HEK293T (cell line): ENCODE measurements at regions not wholly inside any gene's neighbourhood (a gene's known extent, or its start where the extent isn't known, plus 50 kb on each side); places are given as distances from the start of the nearest gene placed in this dataset.

Experiments
- CTCF ChIA-PET: fragments of 350-600 bp; formaldehyde crosslinking; extraction: SDS; loops from one replicate; lab custom pipeline; 2021; ENCODE audit warnings: antibody characterized with exemption, inconsistent platforms; lab: Yijun Ruan, JAX
- POLR2A ChIA-PET: fragments of 350-600 bp; formaldehyde crosslinking; extraction: SDS; loops from one replicate; lab custom pipeline; 2020; ENCODE audit warnings: antibody characterized with exemption, inconsistent platforms; lab: Yijun Ruan, JAX
- DNase-seq: peaks from one replicate; pipeline ENCODE4 v3.0.0; 2012; ENCODE audit warnings: mixed read lengths; ENCODE audit errors: extremely low spot score
- ARNT ChIP-seq: fragments of 450-650 bp; IDR thresholded peaks from 2 replicates; pipeline ENCODE4 v1.6.1; 2017; ENCODE audit warnings: mild to moderate bottlenecking
- BHLHE40 ChIP-seq: fragments of 450-650 bp; IDR thresholded peaks from 2 replicates; pipeline ENCODE4 v1.6.1; 2016; ENCODE audit warnings: mild to moderate bottlenecking, moderate library complexity, borderline replicate concordance
- CTBP1 ChIP-seq: fragments of 450-650 bp; IDR thresholded peaks from 2 replicates; pipeline ENCODE4 v1.6.1; 2016; ENCODE audit warnings: borderline replicate concordance
- ELF4 ChIP-seq: fragments of 450-650 bp; IDR thresholded peaks from 2 replicates; pipeline ENCODE4 v1.6.1; 2017; ENCODE audit warnings: antibody characterized with exemption
- FOXA1 ChIP-seq: fragments of 450-650 bp; IDR thresholded peaks from 2 replicates; pipeline ENCODE4 v1.6.1; 2016; ENCODE audit warnings: mild to moderate bottlenecking
- FOXK2 ChIP-seq: fragments of 450-650 bp; IDR thresholded peaks from 2 replicates; pipeline ENCODE4 v1.6.1; 2016; ENCODE audit warnings: mild to moderate bottlenecking
- FOXM1 ChIP-seq: fragments of 450-650 bp; IDR thresholded peaks from 2 replicates; pipeline ENCODE4 v1.6.1; 2017; ENCODE audit warnings: mild to moderate bottlenecking, borderline replicate concordance
- HDGF ChIP-seq: fragments of 450-650 bp; IDR thresholded peaks from 2 replicates; pipeline ENCODE4 v1.6.1; 2017; ENCODE audit warnings: antibody characterized with exemption, borderline replicate concordance
- L3MBTL2 ChIP-seq: fragments of 450-650 bp; conservative IDR thresholded peaks from 2 replicates; pipeline ENCODE4 v1.6.1; 2016; ENCODE audit warnings: mild to moderate bottlenecking
- LEF1 ChIP-seq: fragments of 450-650 bp; IDR thresholded peaks from 2 replicates; pipeline ENCODE4 v1.6.1; 2017; ENCODE audit warnings: mild to moderate bottlenecking, borderline replicate concordance
- NFRKB ChIP-seq: fragments of 450-650 bp; IDR thresholded peaks from 2 replicates; pipeline ENCODE4 v1.6.1; 2016; ENCODE audit warnings: mild to moderate bottlenecking, moderate library complexity
- SP1 ChIP-seq: fragments of 450-650 bp; IDR thresholded peaks from 2 replicates; pipeline ENCODE4 v1.6.1; 2017
- SUZ12 ChIP-seq: fragments of 450-650 bp; IDR thresholded peaks from 2 replicates; pipeline ENCODE4 v1.6.1; 2016; ENCODE audit warnings: mild to moderate bottlenecking
- TARDBP ChIP-seq: fragments of 450-650 bp; IDR thresholded peaks from 2 replicates; pipeline ENCODE4 v1.6.1; 2016
- ZNF384 ChIP-seq: fragments of 450-650 bp; IDR thresholded peaks from 2 replicates; pipeline ENCODE4 v1.6.1; 2016
- TF ChIP-seq, protein P1 (sequence below): fragments of 450-650 bp; IDR thresholded peaks from 2 replicates; pipeline ENCODE4 v1.6.1; 2016

DNA sequence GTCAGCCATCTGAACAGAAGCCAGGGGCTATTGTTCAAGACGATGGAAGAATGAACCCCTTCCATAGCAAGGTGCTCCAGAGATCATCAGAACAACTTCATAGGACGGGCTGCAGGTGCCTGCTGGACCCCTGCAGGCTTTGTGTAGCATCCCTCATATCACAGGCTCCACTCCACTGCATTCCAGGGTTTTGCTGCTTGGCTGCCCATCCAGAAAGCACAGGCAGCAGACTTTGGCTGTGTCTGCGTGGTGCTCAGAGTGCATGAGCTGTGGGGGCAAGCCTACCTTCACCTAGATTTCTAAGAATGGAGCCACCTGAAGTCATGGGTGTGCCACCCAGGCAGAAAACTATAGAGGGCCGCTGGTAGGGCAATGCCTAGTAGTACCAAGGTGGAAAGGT is 93.9 kb upstream of the NLRP1 start:
- POLR2A ChIA-PET: no interaction called here
- DNase-seq: no peak
- CTCF ChIA-PET: no interaction called here
- TF ChIP-seq LEF1: no peak
- no peak for TF ChIP-seq CTBP1
- TF ChIP-seq, protein P1, sequence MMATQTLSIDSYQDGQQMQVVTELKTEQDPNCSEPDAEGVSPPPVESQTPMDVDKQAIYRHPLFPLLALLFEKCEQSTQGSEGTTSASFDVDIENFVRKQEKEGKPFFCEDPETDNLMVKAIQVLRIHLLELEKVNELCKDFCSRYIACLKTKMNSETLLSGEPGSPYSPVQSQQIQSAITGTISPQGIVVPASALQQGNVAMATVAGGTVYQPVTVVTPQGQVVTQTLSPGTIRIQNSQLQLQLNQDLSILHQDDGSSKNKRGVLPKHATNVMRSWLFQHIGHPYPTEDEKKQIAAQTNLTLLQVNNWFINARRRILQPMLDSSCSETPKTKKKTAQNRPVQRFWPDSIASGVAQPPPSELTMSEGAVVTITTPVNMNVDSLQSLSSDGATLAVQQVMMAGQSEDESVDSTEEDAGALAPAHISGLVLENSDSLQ: no peak
- TF ChIP-seq L3MBTL2: no peak
- TF ChIP-seq SUZ12: no peak
- TF ChIP-seq FOXK2: no peak
- no peak for TF ChIP-seq ZNF384
- no peak for TF ChIP-seq ELF4
- TF ChIP-seq NFRKB: no peak
- TF ChIP-seq HDGF: no peak
- TF ChIP-seq FOXA1: no peak

DNA sequence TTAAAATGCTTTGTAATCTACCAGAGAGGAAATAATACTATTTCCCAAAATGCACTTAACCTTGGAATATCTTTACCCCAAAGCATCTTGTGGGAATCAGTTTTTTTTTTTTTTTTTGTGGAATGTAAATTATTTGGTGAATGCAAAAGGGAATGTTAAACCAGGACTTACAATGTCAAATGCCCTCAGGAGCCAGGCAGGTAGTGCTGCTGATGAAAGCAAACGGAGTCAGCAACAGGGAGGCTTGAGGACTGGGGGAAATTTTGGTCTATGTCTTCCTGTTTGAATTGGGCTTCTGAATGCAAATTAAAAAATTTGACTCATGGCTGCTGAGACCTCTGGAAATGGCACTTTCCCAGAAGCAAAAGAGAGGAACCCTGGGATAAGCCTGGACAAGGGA is 96.5 kb upstream of the NLRP1 start:
- POLR2A ChIA-PET: no interaction called here
- DNase-seq: no peak
- CTCF ChIA-PET: no interaction called here
- TF ChIP-seq SUZ12: no peak
- TF ChIP-seq ELF4: no peak
- TF ChIP-seq L3MBTL2: no peak
- no peak for TF ChIP-seq CTBP1
- TF ChIP-seq NFRKB: no peak
- TF ChIP-seq ARNT: no peak
- TF ChIP-seq, protein P1: no peak
- TF ChIP-seq FOXM1: no peak
- no peak for TF ChIP-seq LEF1
- TF ChIP-seq ZNF384: no peak
- no peak for TF ChIP-seq FOXA1
- TF ChIP-seq TARDBP: no peak
- TF ChIP-seq SP1: no peak
- TF ChIP-seq FOXK2: no peak
- no peak for TF ChIP-seq BHLHE40
- no peak for TF ChIP-seq HDGF

DNA sequence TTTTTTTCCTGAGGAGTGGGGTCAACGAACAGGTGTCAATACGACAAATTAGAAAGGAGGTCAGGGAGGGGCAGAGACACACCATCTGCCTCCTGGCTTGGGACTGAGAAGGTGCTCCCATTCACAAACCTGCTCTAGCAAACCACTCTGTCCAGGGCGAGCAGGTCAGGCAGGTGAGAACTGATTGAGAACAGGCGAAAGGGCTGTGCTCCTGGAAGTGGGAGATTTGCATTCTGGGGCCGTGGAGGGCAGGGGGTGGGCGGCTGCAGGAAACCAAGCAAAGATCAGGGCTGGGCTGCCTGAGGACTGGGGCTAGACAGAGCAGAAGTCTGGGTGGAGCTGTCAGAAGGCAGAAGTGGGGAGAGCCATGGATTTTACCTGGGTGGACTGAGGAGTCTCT is 98.9 kb upstream of the NLRP1 start:
- ChIA-PET CTCF (no interaction called here), POLR2A (no interaction called here)
- TF ChIP-seq CTBP1 (no peak), BHLHE40 (no peak), HDGF (no peak), FOXA1 (no peak), SUZ12 (no peak), ARNT (no peak), LEF1 (no peak), ELF4 (no peak), ZNF384 (no peak), L3MBTL2 (no peak), FOXK2 (no peak), FOXM1 (no peak), TARDBP (no peak), NFRKB (no peak), SP1 (no peak)
- TF ChIP-seq, protein P1: no peak
- no peak for DNase-seq

DNA sequence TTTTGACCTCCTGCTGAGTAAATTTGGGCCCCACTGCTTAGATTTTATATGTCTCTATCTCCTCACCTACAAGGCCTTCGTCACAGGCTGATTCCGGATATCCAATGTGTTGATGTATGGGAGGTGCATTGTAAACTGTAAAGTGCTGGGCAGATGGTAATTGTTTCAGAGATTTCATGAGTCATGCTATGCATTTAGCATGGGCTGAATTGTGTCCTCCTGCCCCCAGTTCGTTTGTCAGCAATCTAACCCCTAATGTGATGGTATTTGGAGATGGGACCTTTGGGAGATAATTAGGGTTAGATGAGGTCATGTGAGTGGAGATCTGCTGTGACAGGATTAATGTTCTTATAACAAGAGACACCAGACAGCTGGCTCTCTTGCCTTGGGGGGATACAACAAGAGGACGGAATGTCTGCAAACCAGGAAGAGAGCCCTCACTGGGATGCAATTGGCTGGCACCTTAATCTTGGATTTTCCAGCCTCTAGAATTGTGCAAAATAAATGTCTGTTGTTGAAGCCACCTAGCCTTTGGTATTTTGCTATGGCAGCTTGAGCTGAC is 101.8 kb upstream of the NLRP1 start:
- DNase-seq: no peak
- POLR2A ChIA-PET: no interaction called here
- CTCF ChIA-PET: no interaction called here
- no peak for TF ChIP-seq CTBP1
- no peak for TF ChIP-seq ARNT
- no peak for TF ChIP-seq FOXK2

DNA sequence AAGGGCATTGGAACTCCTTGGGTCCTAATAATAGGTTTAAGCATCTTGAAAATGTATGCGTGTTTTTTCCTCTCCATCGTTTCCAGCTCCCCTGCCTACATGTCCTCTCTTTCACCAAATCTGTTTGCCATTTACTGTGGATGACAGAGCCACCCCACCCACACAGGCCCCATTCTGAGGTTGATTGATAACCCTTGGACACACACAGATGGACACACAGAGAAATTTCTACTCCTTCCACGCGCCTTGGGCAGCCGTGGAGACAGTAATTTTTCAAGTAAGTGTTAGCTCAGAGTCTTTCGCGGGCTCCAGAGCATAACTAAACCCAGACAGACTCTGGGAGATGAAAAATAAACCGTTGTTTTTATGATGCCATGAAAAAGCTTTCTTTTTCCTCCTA is 103.3 kb upstream of the NLRP1 start:
- POLR2A ChIA-PET: no interaction called here
- TF ChIP-seq SP1 (no peak), NFRKB (no peak), ELF4 (no peak), FOXM1 (no peak), ARNT (no peak), FOXK2 (no peak), HDGF (no peak)
- no peak for DNase-seq
- CTCF ChIA-PET: interaction anchor here (0.6 kb wide), 1 partner anchor 96 kb away, joined by 3 read pairs; no protein-coding TSS in a partner anchor

DNA sequence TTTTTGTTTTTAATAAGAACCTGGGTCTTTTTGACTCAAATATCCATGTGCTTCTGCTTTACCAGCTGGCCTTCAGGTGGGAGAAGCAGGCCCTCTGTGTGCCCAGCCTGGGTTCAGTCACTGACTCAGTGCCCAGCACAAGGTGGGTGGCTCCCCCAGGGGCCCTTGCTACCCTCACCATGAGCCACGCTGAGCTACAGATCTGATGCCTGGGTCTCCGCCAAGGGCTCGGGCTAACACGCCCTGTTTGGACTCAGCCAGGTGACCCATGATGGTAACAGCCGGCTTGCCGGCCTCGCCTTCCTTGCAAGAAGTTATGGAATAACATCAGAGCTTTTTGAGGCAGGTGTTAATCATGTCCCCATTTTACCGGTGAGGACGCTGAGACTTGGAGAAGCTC is 109.5 kb upstream of the NLRP1 start:
- DNase-seq: no peak
- no peak for TF ChIP-seq HDGF
- TF ChIP-seq ELF4: no peak
- no peak for TF ChIP-seq ARNT
- no peak for TF ChIP-seq BHLHE40
- TF ChIP-seq CTBP1: no peak
- no peak for TF ChIP-seq L3MBTL2
- TF ChIP-seq NFRKB: no peak
- no peak for TF ChIP-seq FOXA1
- no peak for TF ChIP-seq FOXK2
- TF ChIP-seq LEF1: no peak
- TF ChIP-seq FOXM1: no peak
- TF ChIP-seq ZNF384: no peak
- TF ChIP-seq, protein P1: no peak
- TF ChIP-seq SP1: no peak
- no peak for TF ChIP-seq TARDBP
- no peak for TF ChIP-seq SUZ12
- CTCF ChIA-PET: interaction anchor here (0.7 kb wide), 1 partner anchor 9 kb away, joined by 3 read pairs; no protein-coding TSS in a partner anchor
- POLR2A ChIA-PET: no interaction called here
